ENCODE measurements at regions not wholly inside any gene's neighbourhood (a gene's known extent, or its start where the extent isn't known, plus 50 kb on each side); places are given as distances from the start of the nearest gene placed in this dataset.

DNA sequence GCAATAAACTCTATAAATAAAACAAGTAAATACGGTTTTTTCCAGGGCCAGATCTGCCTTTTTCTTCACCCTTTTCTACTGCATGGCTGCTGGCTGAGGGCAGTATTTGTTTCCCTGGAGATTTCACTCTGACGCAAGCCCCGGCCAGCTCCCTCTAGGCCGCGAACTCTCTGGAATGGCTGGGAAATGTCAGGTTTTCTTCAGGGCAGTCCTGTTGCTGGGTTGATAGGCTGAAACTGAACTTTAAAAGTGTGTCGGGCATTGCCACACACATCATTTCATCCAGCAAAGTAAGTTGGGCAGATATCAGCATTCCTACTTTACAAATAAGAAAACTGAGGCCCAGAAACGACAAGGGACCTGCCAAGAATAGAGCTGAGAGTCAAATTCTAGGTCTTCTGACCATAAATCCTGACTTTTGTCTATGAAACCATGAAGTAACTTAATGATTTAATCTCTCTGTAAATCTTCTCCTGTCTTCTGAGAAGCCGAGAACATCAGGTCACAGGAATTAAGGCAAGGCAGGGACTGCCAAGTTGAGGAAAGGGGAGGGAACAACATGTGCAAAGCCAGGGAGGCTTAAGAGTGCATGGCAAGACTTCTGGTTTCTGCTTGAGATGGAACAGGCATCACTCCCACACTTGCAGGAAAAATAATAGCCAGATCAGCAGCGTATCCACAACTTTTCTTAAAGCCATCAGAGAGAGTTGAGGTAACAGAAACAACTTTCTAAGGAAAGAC, 205.0 kb upstream of the CCDC196 start:
- H3K4me1 ChIP-seq (ENCODE audit: control insufficient read depth, insufficient read depth, low read length): no peaks in the 10 kb centered on the region
- FAIRE-seq: no peak
- no peak overlapping the region for H3K4me3 ChIP-seq
- intact Hi-C loops (cut with micrococcal nuclease; ENCODE audit: unreplicated experiment): no loop called here
- SMC1A ChIA-PET (ENCODE audit: uncharacterized antibody, unreplicated experiment): no interaction called here
- BruUV-seq (replicated peaks): no TSS peak
- H3K36me3 ChIP-seq (ENCODE audit: control insufficient read depth in 2 of 2, insufficient read depth in 2 of 2, low read length in 1 of 2): no peaks in the 10 kb centered on the region
- TF ChIP-seq, protein P1, sequence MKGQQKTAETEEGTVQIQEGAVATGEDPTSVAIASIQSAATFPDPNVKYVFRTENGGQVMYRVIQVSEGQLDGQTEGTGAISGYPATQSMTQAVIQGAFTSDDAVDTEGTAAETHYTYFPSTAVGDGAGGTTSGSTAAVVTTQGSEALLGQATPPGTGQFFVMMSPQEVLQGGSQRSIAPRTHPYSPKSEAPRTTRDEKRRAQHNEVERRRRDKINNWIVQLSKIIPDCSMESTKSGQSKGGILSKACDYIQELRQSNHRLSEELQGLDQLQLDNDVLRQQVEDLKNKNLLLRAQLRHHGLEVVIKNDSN (IDR thresholded peaks at IDR 0.05; ENCODE audit: borderline replicate concordance, extremely low read length, insufficient read depth, low read depth, low read length): no peak
- TF ChIP-seq TARDBP (IDR thresholded peaks at IDR 0.05; ENCODE audit: borderline replicate concordance): no peak
- CTCF ChIA-PET: no interaction called here
- H3K27me3 ChIP-seq (replicated peaks in 1 of 2; ENCODE audit: control insufficient read depth in 2 of 2, insufficient read depth in 2 of 2, low read length in 1 of 2): no peaks in the 10 kb centered on the region
- H4K20me1 ChIP-seq (ENCODE audit: control insufficient read depth, insufficient read depth): no peaks in the 10 kb centered on the region
- in situ Hi-C loops (cut with MboI): no loop called here
- RAD21 ChIA-PET (ENCODE audit: unreplicated experiment): no interaction called here
- H3K27ac ChIP-seq (ENCODE audit: control insufficient read depth, insufficient read depth): no peak overlapping the region
- 59% methylated on average over 9 of the region's 9 CpGs for WGBS (ENCODE audit: insufficient coverage, insufficient replicate concordance, low lambda C conversion rate, missing lambda C conversion rate)
- DNase-seq (ENCODE audit: low read depth, low spot score): no peak
- ATAC-seq: no peak
- POLR2A ChIA-PET: no interaction called here
- no peak overlapping the region for H3K4me2 ChIP-seq (ENCODE audit: control insufficient read depth, insufficient read depth)
- no peaks in the 10 kb centered on the region for H3K9me3 ChIP-seq (replicated peaks; ENCODE audit: control insufficient read depth, insufficient read depth, low read length)
- no peaks in the 10 kb centered on the region for H3K79me2 ChIP-seq (ENCODE audit: control insufficient read depth, insufficient read depth, low read length)
- no peak overlapping the region for H3K9ac ChIP-seq (ENCODE audit: control insufficient read depth, insufficient read depth, low read length)
- H2AFZ ChIP-seq (ENCODE audit: control insufficient read depth, low read depth, low read length): no peak overlapping the region

DNA sequence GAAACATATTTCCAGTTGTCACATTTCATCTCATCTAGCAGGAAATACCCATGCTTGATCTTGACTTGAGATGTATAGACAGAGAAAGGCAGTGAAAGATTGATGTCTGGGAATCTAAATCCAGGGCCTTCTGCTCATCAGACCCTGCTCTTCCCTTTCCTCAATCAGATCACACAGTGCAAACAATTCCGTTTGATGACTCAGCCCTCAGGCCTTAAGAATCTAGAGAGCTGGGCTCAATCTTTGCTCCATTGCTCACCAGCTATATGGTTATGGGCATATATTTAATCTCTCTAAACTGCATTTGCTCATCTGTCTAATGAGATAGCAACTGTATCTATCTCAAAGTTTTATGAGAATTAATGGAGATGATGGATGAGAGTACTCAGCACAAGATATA, 201.8 kb upstream of the CCDC196 start:
- WGBS (ENCODE audit: insufficient coverage, insufficient replicate concordance, low lambda C conversion rate, missing lambda C conversion rate): 94% methylated on average over 1 of the region's 1 CpG
- in situ Hi-C loops (cut with MboI): no loop called here
- SMC1A ChIA-PET (ENCODE audit: uncharacterized antibody, unreplicated experiment): no interaction called here
- TF ChIP-seq ZZZ3 (IDR thresholded peaks at IDR 0.05; ENCODE audit: control insufficient read depth, insufficient read length, low read depth) (no peak), RB1 (IDR thresholded peaks at IDR 0.05; ENCODE audit: borderline replicate concordance) (no peak), NFXL1 (IDR thresholded peaks at IDR 0.05; ENCODE audit: borderline replicate concordance) (no peak), ETV6 (conservative IDR thresholded peaks at IDR 0.05 in 1 of 2, IDR thresholded peaks at IDR 0.05 in 1 of 2; ENCODE audit: borderline replicate concordance in 1 of 2, low read depth in 1 of 2) (no peak), SP1 (IDR thresholded peaks at IDR 0.05; ENCODE audit: low read depth, low read length) (no peak), DPF2 (IDR thresholded peaks at IDR 0.05) (no peak), SMAD5 (IDR thresholded peaks at IDR 0.05; ENCODE audit: low read depth) (no peak), ZNF24 (IDR thresholded peaks at IDR 0.05) (no peak)
- TF ChIP-seq, protein P2, sequence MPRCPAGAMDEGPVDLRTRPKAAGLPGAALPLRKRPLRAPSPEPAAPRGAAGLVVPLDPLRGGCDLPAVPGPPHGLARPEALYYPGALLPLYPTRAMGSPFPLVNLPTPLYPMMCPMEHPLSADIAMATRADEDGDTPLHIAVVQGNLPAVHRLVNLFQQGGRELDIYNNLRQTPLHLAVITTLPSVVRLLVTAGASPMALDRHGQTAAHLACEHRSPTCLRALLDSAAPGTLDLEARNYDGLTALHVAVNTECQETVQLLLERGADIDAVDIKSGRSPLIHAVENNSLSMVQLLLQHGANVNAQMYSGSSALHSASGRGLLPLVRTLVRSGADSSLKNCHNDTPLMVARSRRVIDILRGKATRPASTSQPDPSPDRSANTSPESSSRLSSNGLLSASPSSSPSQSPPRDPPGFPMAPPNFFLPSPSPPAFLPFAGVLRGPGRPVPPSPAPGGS (IDR thresholded peaks at IDR 0.05; ENCODE audit: borderline replicate concordance, insufficient read depth, low read depth, low read length, poor library complexity, severe bottlenecking): no peak
- TF ChIP-seq, protein P3, sequence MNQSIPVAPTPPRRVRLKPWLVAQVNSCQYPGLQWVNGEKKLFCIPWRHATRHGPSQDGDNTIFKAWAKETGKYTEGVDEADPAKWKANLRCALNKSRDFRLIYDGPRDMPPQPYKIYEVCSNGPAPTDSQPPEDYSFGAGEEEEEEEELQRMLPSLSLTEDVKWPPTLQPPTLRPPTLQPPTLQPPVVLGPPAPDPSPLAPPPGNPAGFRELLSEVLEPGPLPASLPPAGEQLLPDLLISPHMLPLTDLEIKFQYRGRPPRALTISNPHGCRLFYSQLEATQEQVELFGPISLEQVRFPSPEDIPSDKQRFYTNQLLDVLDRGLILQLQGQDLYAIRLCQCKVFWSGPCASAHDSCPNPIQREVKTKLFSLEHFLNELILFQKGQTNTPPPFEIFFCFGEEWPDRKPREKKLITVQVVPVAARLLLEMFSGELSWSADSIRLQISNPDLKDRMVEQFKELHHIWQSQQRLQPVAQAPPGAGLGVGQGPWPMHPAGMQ (IDR thresholded peaks at IDR 0.05; ENCODE audit: borderline replicate concordance): no peak

More for the DNA sequence above, 201.8 kb upstream of the CCDC196 start:
- ChIA-PET POLR2A (no interaction called here), CTCF (no interaction called here), RAD21 (ENCODE audit: unreplicated experiment) (no interaction called here)
- Histone ChIP-seq H3K9ac (ENCODE audit: control insufficient read depth, insufficient read depth, low read length) (no peak overlapping the region), H3K9me3 (replicated peaks; ENCODE audit: control insufficient read depth, insufficient read depth, low read length) (no peaks in the 10 kb centered on the region), H3K4me3 (no peak overlapping the region), H3K27me3 (replicated peaks in 1 of 2; ENCODE audit: control insufficient read depth in 2 of 2, insufficient read depth in 2 of 2, low read length in 1 of 2) (no peaks in the 10 kb centered on the region), H3K27ac (ENCODE audit: control insufficient read depth, insufficient read depth) (no peak overlapping the region), H3K4me1 (ENCODE audit: control insufficient read depth, insufficient read depth, low read length) (no peaks in the 10 kb centered on the region), H3K79me2 (ENCODE audit: control insufficient read depth, insufficient read depth, low read length) (no peaks in the 10 kb centered on the region), H3K4me2 (ENCODE audit: control insufficient read depth, insufficient read depth) (no peak overlapping the region), H4K20me1 (ENCODE audit: control insufficient read depth, insufficient read depth) (no peaks in the 10 kb centered on the region), H3K36me3 (ENCODE audit: control insufficient read depth in 2 of 2, insufficient read depth in 2 of 2, low read length in 1 of 2) (no peaks in the 10 kb centered on the region), H2AFZ (ENCODE audit: control insufficient read depth, low read depth, low read length) (no peak overlapping the region)
- DNase-seq (ENCODE audit: low read depth, low spot score) (no peak), FAIRE-seq (no peak), ATAC-seq (no peak)
- no TSS peak for BruUV-seq (replicated peaks)
- intact Hi-C loops (cut with micrococcal nuclease; ENCODE audit: unreplicated experiment): no loop called here

All from GM12878 (cell line).